GM21390 (cell line): ENCODE measurements at regions not wholly inside any gene's neighbourhood (a gene's known extent, or its start where the extent isn't known, plus 50 kb on each side); places are given as distances from the start of the nearest gene placed in this dataset.

ENCODE experiments used
- ATAC-seq: cut with Tn5 transposase; IDR thresholded peaks from one replicate; pipeline ENCODE4 v1.9.1; 2021; ENCODE audit not compliant: unreplicated experiment

DNA sequence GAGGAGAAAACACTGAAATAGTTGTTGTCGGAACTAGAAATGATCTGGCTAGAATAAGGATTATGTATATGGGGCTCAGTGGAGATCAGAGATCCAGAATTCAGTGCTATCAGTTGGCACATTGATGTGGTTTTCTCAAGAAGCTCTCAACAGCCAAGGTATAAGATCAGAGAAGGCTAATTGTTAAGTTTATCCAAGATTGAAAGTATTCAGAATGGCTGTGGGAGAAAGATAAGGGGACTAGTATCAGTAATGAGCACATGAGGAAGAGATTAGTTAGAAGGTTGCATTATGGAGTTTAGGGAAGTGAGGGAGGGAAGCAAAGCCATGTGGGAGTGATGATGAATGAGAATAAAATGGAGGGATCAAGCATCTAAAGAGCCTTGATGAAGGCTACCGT is 128.1 kb upstream of the MIS18BP1 start:
- no peak for ATAC-seq

GRCh38 chr14:45377166-45377565 is 124.2 kb upstream of the MIS18BP1 start:
- ATAC-seq = no peak

- no peak for ATAC-seq
Measured at GRCh38 chr14:45373877-45374276, 120.9 kb upstream of the MIS18BP1 start.

GRCh38 chr14:45364565-45365156 is 111.7 kb upstream of the MIS18BP1 start:
- ATAC-seq = no peak

DNA sequence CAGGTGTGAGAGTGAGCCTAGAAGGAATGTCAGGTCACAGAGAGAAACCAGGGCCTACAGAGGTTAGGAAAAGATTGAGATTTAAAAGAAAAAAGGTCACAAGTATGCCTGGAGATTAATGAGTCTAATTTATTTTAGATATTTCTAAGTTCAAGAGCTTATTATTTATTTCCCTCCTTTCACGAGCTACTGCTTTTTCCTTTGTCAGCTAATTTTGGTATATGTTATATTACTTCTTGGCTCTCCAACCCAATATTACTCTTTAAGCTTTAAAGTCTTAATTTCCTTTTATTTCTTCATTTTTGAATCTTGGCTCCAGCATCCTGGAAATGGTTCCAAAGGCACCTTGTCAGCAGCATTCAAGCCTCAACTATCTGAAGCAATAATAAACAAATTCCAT is 109.5 kb upstream of the MIS18BP1 start:
- no peak for ATAC-seq

DNA sequence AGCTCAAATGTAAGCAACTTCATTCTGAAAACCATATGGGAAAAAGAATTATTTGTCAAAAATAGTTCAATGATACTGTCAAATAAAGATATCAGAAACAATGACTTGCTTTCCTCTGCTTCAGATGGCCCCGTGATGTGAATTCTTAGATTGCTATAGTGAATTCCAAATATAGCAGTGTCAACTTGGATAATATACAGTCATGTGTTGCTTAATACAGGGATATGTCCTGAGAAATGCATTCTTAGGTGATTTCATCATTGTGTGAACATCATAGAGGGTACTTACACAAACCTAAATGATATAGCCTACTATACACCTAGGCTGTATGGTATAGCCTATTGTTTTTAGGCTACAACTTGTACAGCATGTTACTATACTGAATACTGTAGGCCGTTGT is 108.7 kb upstream of the MIS18BP1 start:
- ATAC-seq = no peak

DNA sequence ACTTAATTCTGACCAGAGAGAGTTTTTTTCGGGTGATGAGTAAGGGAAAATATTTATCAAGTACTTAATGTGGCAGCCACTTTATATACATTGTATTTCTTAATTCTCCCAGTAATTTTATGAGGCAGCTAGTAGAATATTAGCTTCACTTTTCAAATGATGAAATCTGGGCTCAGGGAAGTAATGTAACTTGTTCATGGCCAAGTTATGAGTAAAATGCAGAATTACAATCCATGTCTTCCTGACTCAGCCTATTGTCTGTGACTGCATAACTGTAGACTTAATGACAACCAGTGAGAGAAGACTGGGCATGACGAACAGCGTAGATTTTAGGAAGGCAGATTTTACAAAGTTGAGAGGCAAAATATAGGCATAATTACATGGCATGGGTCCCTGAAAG is 106.7 kb upstream of the MIS18BP1 start:
- ATAC-seq = no peak

DNA sequence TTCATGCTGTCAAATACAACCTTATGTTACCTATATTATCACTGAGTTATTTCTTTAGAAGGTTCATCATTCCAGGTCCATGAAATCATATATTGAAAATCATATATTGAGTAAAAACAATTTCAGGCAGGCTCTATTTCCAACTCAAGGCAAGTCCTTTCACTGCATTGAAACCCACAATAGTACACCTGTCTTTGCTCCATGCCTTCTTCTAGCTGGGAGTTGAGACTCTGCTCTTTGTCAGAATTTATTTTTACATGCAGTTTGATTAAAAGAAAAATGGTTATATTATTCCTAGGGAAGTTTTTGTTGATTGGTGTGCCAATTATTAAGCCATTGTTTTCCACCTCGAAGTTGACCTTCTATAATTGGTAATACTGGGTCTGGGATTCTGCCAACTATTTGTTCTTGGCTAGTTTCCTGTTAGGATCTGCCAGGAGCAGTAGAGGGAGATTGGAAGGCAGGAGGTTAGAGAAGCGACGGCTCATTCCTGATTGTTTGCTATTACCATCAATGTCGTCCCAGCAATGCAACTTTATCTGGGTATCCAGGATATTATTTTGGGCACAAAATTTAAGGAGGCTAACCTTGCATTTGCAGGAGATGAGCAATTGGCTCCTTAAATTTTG is 79.5 kb upstream of the MIS18BP1 start:
- ATAC-seq = no peak

GRCh38 chr14:45308745-45309397 is 55.9 kb upstream of the MIS18BP1 start:
- no peak for ATAC-seq
